GM18870 (cell line): ENCODE measurements at regions not wholly inside any gene's neighbourhood (a gene's known extent, or its start where the extent isn't known, plus 50 kb on each side); places are given as distances from the start of the nearest gene placed in this dataset.

Experiments
- ATAC-seq: cut with Tn5 transposase; IDR thresholded peaks from one replicate; pipeline ENCODE4 v1.9.1; 2021; ENCODE audit warnings: moderate library complexity; ENCODE audit not compliant: unreplicated experiment

DNA sequence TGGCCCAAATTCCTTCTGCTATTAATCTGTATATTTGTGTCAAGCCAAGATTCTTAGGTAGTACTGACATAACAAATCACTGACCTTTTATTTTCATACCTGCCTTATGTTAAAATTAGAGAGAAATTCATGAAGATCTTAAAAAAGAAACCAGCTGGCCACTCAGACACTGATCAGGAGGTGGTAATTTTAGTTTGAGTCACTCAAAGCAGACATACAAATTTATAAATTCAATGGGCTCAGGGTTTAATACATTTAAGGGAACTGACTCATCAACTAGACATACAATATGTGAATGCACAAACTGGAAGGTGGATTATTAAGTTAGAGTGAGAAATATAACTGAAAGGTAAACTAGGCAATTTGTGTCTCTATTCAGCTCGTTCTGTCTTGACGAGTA, 711.9 kb upstream of the EYS start:
- ATAC-seq, result no peak

DNA sequence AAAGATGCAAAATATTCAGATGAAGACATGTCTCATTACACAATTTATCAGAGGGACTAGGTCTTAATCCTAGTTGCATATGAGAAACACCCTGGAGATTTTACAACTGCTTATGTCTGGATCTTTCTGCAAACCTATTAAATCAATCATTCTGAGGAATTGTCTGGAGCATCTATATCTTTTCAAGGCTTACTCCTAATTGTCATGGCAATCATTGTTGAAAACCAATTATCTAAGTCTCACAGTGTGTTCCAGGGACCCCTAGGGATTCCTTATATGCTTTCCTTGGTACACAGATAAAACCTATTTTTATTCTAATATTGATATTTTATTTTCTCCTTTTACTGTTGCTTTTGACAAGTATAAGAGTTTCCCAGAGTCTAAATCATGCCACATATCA, 696.9 kb upstream of the EYS start:
- no peak for ATAC-seq

DNA sequence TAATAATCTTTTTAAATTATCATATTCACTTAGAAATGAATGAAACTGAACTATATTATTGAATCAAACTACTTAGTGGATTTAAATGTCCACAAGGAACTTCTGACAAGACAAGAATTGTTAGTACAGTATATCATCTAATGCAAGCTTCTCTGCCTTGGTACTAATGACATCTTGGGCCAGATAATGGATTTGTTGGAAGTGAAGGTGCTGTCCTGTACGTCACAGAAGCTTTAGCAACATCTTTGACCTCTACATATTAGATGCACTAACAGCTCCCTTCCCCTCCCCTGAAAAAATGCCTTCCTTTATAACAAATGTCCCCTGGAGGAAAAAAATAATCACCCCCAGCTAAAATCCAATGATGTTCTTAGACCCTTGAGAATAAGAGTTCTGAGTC, 695.8 kb upstream of the EYS start:
- ATAC-seq, result no peak

DNA sequence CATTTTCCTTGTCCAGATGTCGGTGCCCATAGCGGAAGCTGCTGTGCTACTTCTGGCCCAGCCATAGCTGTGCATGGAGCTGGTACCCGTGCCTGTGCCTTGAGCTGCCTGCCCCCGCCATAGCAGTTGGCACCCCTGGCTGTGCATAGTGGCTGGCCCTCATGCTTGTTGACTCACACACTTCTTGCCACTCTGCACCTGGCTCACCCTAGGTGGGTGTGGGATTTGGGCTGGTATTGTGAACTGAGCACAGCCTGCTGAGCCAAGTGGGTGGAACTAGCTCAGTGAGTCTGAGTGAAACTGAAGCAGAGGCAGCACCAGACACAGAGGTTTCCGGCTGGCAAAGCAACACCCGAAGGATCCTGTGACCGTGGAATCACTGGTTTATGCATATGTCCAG, 689.5 kb upstream of the EYS start:
- ATAC-seq, result no peak

DNA sequence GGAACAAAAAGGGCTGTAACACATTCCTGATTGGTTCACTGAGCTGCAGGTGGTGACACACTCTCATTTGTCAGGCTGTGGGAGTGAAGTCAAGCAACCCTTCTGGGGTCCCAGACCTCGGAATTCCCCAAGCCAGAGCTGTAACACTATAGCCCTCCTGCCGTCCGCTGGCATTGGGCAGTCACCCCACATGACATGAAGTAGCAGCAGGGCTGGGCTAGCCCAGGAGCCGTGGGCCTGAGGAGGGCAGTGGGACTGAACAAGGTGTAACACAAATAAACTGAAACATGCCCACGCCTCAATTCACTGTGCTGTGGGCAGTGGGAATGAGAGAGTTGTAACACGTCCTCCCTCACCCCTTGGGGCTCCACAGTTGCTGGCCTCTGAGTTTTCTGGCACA, 689.1 kb upstream of the EYS start:
- ATAC-seq, result no peak

DNA sequence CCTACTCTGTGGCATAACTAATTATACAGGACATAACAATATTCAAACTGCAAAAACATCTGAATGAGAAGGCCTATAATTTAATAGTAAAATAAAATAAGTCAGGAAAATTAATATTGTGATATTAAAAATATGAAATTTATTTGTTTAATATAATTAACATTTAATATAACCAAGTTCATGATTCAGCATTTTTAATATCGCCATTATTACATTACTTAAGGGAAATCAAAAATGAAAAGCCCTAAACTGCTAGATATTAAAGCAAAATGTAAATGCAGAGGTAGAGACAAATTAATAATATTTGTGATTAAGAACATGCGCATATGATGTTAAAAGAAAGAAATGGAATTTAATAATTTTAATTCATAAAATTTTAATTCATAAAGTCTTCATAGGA, 683.4 kb upstream of the EYS start:
- ATAC-seq, result no peak

DNA sequence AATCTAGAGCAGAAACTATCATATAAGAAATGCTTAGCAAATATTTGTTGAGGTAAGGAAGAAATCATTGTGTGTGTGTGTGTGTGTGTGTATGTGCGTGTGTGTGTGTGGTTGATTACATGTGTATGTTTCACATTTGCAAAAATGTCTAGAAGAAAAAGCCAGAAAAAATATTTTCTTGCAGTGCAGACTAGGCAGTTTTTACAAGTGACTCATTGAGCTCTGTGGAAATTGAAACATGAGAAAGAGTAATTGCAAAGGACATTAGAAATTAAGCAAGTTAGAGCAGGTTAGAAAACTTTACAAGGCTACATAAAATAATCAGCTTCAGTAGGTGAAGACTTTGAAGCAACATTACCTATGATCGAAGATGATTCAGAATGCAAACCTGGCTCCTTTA, 669.0 kb upstream of the EYS start:
- ATAC-seq, result no peak

DNA sequence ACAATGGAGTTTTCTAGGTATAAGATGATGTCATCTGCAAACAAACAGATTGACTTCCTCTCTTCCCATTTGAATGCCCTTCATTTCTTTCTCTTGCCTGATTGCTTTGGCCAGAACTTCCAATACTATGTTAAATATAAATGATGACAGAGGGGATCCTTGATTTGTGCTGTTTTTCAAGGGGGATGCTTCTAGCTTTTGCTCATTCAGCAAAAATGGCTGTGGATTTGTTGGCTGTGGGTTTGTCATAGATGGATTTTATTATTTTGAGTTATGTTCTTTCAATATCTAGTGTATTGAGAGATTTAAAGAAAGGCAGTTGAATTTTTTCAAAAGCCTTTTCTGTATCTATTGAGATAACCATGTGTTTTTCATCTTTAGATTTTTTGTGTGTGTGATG, 662.4 kb upstream of the EYS start:
- no peak for ATAC-seq

DNA sequence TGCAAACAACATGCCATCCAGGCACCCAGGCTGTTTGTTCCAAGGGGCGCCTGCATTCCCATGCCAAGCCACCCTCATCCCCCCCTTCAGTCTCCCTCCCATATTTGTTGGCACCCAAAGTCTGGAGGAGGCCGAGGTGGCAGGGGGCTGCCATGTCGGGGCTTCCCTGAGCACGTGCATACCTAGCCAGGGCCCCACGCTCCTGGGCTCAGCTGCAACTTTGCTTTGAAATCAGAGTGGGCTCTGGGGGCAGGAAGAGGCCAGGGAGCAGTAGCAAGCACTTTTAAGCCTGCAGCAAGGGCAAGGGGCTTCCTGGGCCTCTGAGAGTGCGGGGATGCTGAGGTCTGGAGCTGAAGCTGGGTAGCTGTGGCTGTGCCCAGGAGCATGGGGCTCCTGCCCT, 655.9 kb upstream of the EYS start:
- no peak for ATAC-seq

DNA sequence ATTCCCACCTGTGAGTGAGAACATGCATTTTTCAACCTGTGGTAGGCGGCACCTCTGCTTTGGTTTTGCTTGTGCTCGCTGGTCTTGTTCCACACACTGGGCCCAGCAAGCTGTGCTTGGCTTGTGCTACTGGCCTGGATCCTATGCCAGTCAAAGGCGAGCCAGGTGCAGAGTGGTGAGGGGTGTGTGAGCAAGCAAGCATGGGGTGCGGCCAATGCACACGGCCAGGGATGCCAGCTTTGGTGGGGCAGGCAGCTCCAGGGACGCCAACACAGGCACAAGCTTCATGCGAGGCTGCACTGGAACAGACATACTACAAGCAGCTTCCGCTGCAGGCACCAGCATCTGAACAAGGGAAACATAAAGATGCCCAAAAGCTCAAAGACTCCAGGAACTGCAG, 654.9 kb upstream of the EYS start:
- no peak for ATAC-seq

DNA sequence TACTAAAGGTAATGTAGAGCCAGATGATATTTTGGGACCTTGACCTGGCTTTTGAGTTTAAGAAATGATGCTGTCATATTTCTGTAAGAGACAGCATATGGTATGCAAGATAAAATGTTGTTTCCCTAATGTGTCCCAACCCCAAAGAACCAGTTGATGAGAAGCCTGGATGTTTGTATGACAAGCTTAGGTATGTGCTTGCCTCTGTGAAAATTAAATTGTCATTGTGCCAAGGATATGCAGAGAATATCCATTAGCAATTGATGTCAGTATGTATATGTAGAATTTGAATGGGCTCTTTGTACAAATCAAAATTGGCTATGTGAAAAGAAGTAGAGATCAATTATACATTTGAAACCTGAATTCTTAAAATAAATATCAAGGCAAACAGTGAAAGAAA, 650.8 kb upstream of the EYS start:
- ATAC-seq, result no peak

DNA sequence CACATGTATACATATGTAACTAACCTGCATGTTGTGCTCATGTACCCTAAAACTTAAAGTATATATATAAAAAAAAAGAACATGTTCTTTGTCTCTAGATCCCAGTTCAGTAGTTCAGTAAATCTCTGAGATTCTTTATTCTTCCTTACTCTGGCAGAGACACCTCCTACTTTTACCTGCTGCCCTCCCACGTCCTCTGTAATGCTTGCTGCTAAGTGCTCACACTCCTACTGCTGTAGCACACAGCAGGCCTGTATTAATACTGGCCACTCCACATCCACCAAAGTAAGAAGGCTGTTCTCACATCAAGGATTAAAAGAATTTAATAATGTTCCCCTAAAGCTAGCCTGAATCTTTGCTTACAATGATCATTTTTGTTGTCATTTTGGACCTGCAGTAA, 648.4 kb upstream of the EYS start:
- ATAC-seq, result no peak

DNA sequence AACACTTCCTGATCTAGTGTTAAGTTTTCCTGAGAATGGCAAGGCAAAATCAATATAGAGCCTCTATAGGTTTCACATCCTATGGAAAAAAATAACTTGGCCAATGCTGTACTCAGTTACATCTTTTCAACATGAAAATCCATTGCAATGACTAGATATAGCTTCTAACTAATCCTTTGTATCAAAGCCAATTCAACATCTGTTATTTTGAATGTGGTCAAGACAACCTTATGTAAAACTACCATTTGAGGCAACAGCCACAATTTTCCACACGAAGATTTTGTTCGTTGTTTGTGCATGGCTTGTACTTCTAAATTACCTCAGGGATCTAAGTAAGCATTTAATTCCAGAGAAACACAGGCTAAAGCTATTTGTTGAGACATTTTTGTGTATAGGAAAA, 637.8 kb upstream of the EYS start:
- ATAC-seq, result no peak

DNA sequence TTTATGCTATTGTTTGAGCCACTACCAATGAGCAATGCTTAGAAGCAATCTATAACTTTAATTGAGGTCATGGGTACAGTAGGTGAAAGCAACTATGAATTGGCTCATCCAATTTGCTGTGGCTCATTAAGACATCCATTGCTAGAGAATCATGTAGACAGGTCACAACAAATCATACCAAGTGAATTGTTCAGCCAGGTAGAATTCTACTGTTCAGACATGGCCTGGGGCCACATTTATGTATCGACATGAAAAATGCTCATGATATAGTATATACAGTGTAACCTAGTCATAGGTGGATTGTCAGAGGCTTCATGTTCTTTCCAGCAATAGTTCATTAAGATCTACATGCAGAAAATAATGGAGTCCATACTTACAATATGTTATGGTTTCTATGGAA, 633.7 kb upstream of the EYS start:
- ATAC-seq, result no peak

DNA sequence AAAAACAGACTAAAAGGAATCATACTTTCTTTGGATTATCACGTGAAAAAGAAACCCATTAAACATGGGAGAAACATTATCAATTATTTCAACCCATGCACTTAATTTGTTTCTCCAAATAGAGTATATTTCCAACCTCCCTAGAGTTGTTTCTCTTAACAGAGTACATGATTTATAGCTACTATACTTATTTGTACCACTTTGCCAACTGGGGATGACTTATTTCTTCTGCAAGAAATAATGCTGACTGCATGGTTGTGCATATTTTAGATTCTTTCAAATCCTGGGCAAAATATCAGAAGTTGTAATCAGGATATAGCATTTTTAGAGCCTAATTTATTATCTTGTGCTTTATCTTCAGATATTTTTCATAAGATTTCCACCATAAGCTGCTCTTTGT, 629.1 kb upstream of the EYS start:
- ATAC-seq, result no peak

DNA sequence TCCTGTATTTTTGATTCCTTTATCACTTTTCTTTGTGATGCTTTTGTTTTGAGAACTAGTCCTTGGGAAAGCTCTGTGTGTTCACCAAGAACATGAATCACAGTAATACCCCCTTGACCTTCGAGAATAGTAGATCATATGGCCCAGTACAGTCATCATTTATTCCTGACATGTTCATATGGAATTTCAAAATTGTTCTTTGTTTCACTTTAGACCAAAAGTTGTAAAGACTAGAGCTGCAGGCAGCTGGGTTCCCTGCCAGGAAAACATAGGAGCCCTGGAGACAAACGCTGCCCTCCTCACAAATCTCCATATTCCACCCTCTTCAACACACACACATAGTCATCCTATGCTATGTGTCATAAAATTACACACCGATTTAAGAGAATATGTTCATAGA, 621.2 kb upstream of the EYS start:
- ATAC-seq, result no peak

DNA sequence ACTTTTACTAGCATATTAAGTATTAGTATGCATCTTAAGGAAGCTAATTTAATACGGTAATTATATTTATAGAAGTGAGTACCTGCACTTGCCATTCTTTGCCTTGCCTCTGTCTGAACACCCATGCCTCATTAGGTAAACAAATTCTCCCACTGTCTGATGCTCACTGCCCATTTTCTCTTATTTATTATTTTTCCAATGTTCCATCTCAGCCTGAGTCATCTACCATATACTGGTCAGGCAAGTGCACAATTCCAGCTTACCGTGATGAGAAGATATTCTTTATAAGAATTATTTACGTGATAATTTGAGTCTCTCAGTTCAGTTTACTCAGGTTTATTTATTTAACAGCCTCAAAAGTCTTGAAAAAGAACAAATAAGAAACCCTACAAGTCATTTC, 619.2 kb upstream of the EYS start:
- ATAC-seq, result no peak

DNA sequence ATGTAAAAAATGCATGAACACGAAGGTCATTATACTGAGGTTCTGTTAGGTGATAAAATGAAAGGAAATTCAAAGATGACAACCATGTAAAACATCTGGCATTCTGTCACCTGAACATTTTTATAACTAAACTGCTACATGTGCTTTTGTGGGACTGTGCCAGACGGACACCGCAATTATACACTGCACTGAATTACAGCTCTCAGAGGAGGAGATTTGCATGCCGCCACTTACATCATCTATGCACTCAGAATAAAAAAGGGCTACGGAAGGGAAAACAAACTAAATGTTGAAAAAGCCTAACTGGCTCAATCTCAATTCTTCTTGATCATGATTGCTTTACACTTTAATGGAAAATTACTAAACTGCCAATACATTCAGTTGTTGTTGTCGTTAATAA, 614.0 kb upstream of the EYS start:
- ATAC-seq, result no peak

DNA sequence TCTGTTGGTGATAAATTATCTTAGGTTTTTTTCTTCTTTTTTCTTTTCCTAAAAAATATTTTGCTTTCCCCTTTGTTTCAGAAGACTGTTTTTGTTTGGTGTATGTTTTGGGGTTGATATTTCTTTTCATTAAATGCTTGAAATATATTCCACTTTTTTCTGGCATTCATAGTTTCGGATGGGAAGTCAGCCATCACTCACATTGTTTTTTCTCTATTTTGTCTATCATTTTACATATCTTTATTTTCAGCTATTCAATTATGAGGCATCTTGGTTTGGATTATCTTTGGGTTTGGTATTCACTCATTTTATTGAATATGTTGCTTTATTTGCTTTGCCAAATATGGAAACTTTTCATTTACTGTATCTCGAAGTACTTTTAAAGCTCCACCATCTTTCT, 600.5 kb upstream of the EYS start:
- no peak for ATAC-seq

DNA sequence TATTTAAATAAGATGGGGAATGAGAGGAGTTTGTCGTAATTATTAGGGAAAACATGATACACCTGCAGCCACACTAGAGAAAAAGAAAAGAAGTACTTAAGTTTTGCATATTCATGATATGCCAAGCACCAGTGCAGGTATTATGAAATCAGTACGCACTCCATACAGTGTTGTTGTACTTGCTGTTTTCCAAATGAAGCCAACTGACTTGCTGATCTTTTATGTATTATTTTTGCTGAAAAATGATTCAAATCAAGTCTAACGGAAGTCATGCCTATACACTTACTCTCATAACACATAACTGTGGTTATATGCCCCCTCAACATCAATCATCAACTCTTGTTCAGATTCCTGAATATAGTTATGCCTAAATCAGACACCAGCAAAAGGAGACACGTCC, 584.9 kb upstream of the EYS start:
- no peak for ATAC-seq

DNA sequence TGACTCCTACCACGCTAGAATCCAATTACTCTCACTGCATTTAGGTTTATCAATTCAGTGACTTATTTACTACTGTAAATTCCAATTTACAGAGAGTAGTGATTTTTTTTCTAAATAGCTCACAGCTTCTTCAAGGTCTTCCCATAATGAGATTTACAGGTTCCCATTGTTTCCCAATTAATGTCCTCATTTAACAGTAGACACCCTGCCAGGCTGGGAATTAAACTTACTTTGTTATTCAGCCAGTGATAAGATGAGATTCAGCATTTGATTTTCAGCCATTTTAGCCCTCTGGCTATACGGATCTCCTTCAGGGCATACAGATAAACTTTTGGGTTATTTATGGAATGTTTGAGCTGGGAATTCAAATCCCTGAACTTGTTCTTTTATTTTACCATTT, 582.9 kb upstream of the EYS start:
- no peak for ATAC-seq

DNA sequence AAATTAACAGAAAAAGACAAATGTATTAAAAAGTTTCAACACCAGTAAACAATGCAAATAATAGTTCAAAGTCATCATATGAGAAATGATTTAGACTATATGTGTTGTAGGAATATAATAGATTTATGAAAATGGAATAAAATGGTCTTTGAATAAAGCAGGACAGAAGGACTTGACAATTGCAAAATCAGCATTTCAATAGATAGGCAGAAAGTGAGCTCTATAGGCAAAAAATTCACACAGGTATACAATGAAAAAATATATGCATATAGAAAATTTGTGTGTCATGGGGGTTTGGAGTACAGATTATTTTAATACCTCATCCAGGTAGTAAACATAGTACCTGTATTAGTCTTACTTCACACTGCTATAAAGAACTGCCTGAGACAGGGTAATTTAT, 571.1 kb upstream of the EYS start:
- ATAC-seq, result no peak

DNA sequence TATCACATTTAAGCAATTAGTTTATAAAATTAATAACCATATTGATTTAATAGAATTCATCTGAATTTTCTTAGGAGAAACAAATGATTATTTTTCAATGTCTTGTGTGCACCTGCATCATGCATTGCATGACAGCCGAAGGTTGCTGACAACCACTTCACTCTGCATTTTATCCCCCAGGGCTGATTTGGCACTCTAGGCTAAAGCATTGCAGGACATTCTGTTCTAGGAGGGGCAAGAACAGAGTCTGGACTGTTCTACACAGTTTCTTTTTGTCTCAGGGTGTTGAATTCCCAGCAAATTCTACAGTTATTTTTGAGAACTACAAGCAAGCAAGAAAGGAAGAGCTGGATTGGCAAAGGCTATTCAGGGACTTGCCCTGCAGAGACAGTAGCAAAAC, 570.4 kb upstream of the EYS start:
- ATAC-seq, result no peak

DNA sequence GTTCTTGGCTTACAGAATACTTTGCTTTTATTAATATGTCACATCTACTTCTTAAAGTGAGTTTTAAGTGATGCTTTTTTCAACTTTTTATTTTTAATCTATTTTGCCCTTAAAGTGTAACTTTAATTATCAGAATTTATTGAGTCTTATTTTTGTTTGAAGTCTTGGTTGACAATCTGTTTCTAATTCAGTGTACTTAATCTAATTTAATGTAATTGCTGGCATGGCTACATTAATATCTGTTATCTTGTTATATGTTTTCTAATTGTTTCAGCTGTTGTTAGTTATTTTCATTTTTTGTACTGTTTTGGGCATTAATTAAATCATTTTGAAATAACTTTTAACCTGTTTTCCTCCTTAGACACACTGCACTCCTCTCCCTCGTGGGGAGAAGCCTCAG, 558.7 kb upstream of the EYS start:
- no peak for ATAC-seq
